ENCODE measurements at regions not wholly inside any gene's neighbourhood (a gene's known extent, or its start where the extent isn't known, plus 50 kb on each side); places are given as distances from the start of the nearest gene placed in this dataset.

- BruUV-seq (replicated peaks), result no TSS peak
- ATAC-seq, result no peak
- ChIA-PET POLR2A (no interaction called here), CTCF (no interaction called here), RAD21 (ENCODE audit: low non-redundant PET in 1 of 2, low total read pairs in 2 of 2, uncharacterized antibody in 2 of 2, unreplicated experiment in 2 of 2) (no interaction called here)
- no peak overlapping the region for H2AFZ ChIP-seq (ENCODE audit: low read depth, low read length, poor library complexity, severe bottlenecking)
- no peaks in the 10 kb centered on the region for H3K9me3 ChIP-seq (ENCODE audit: control insufficient read depth in 1 of 2, insufficient read depth in 1 of 2, low read depth in 1 of 2, low read length in 2 of 2)
- no peak overlapping the region for H3K9ac ChIP-seq (ENCODE audit: low read length)
- no peak overlapping the region for H3K4me2 ChIP-seq (ENCODE audit: low read length)
- no peak for TF ChIP-seq ZFX (IDR thresholded peaks at IDR 0.05)
- TF ChIP-seq TCF7L2 (IDR thresholded peaks at IDR 0.05; ENCODE audit: borderline replicate concordance, extremely low read depth, insufficient read depth, insufficient read length), result no peak
- TF ChIP-seq CTCF (IDR thresholded peaks at IDR 0.05 in 2 of 3, conservative IDR thresholded peaks at IDR 0.05 in 1 of 3; ENCODE audit: borderline replicate concordance in 1 of 3, insufficient read depth in 1 of 3, low read depth in 2 of 3, low read length in 2 of 3), result no peak
- no peak for TF ChIP-seq POLR2A (IDR thresholded peaks at IDR 0.05; ENCODE audit: borderline replicate concordance, extremely low read depth, insufficient read depth, insufficient read length)
- TF ChIP-seq EZH2phosphoT487 (IDR thresholded peaks at IDR 0.05; ENCODE audit: borderline replicate concordance), result no peak
- peaks cover 65% of the 10 kb centered on the region for H3K27me3 ChIP-seq (ENCODE audit: insufficient read depth, low read length)
- H4K20me1 ChIP-seq (ENCODE audit: insufficient read depth), result no peaks in the 10 kb centered on the region
- no peaks in the 10 kb centered on the region for H3K79me2 ChIP-seq (ENCODE audit: insufficient read depth, low read length)
- no peaks in the 10 kb centered on the region for H3K4me1 ChIP-seq (ENCODE audit: control insufficient read depth in 1 of 2, insufficient read depth in 2 of 2, low read length in 2 of 2)
- H3K36me3 ChIP-seq (ENCODE audit: control insufficient read depth in 1 of 2, insufficient read depth in 2 of 2, low read length in 2 of 2), result no peaks in the 10 kb centered on the region
- H3K4me3 ChIP-seq (replicated peaks in 1 of 2; ENCODE audit: low read depth in 1 of 2, low read length in 2 of 2), result no peak overlapping the region
- no peak for DNase-seq (ENCODE audit: low read depth, low spot score)
- H3K27ac ChIP-seq (ENCODE audit: low read depth, low read length), result no peak overlapping the region
- no peaks in the 10 kb centered on the region for H3K9me2 ChIP-seq (ENCODE audit: insufficient read depth)
- intact Hi-C loops (cut with micrococcal nuclease), result no loop called here
Observed at GRCh38 chr11:112631333-112631732, 329.9 kb upstream of the NCAM1 start.

GRCh38 chr11:112632866-112633505 is 328.2 kb upstream of the NCAM1 start:
- Histone ChIP-seq H3K36me3 (ENCODE audit: control insufficient read depth in 1 of 2, insufficient read depth in 2 of 2, low read length in 2 of 2) (no peaks in the 10 kb centered on the region), H3K9me3 (ENCODE audit: control insufficient read depth in 1 of 2, insufficient read depth in 1 of 2, low read depth in 1 of 2, low read length in 2 of 2) (no peaks in the 10 kb centered on the region), H3K9ac (ENCODE audit: low read length) (no peak overlapping the region), H2AFZ (ENCODE audit: low read depth, low read length, poor library complexity, severe bottlenecking) (no peak overlapping the region), H3K79me2 (ENCODE audit: insufficient read depth, low read length) (no peaks in the 10 kb centered on the region), H3K4me3 (replicated peaks in 1 of 2; ENCODE audit: low read depth in 1 of 2, low read length in 2 of 2) (no peak overlapping the region), H3K27me3 (ENCODE audit: insufficient read depth, low read length) (peaks cover 57% of the 10 kb centered on the region), H3K9me2 (ENCODE audit: insufficient read depth) (no peaks in the 10 kb centered on the region), H3K27ac (ENCODE audit: low read depth, low read length) (no peak overlapping the region), H4K20me1 (ENCODE audit: insufficient read depth) (no peaks in the 10 kb centered on the region), H3K4me2 (ENCODE audit: low read length) (no peak overlapping the region), H3K4me1 (ENCODE audit: control insufficient read depth in 1 of 2, insufficient read depth in 2 of 2, low read length in 2 of 2) (no peaks in the 10 kb centered on the region)
- ChIA-PET CTCF (no interaction called here), RAD21 (ENCODE audit: low non-redundant PET in 1 of 2, low total read pairs in 2 of 2, uncharacterized antibody in 2 of 2, unreplicated experiment in 2 of 2) (no interaction called here), POLR2A (no interaction called here)
- ATAC-seq, result no peak
- no TSS peak for BruUV-seq (replicated peaks)
- intact Hi-C loops (cut with micrococcal nuclease), result no loop called here
- DNase-seq (ENCODE audit: low read depth, low spot score), result no peak
- TF ChIP-seq SIN3A (IDR thresholded peaks at IDR 0.05; ENCODE audit: low read depth) (no peak), REST (IDR thresholded peaks at IDR 0.05; ENCODE audit: low read depth) (no peak), ZBTB33 (IDR thresholded peaks at IDR 0.05; ENCODE audit: extremely low read depth, insufficient replicate concordance, low read length) (no peak), SP1 (IDR thresholded peaks at IDR 0.05; ENCODE audit: low read depth) (no peak), ELF1 (IDR thresholded peaks at IDR 0.05; ENCODE audit: borderline replicate concordance, low read depth) (no peak), EZH2phosphoT487 (IDR thresholded peaks at IDR 0.05; ENCODE audit: borderline replicate concordance) (no peak), SRF (IDR thresholded peaks at IDR 0.05; ENCODE audit: low read depth) (no peak), CBX3 (IDR thresholded peaks at IDR 0.05; ENCODE audit: low read depth) (no peak), EGR1 (IDR thresholded peaks at IDR 0.05; ENCODE audit: low read depth) (no peak), TCF7L2 (IDR thresholded peaks at IDR 0.05; ENCODE audit: borderline replicate concordance, extremely low read depth, insufficient read depth, insufficient read length) (no peak)

Data from HCT116 (cell line).